MG63 (cell line): ENCODE measurements at regions not wholly inside any gene's neighbourhood (a gene's known extent, or its start where the extent isn't known, plus 50 kb on each side); places are given as distances from the start of the nearest gene placed in this dataset.

Source experiments
- DNase-seq: peaks from one replicate; pipeline ENCODE4 v3.0.0-alpha.2; 2020
- H3K27me3 ChIP-seq: fragments of 250-450 bp; sonication (Bioruptor Pico); 2 replicates; pipeline ENCODE4 v1.5.1; 2020; ENCODE audit warnings: mild to moderate bottlenecking, moderate library complexity
- H3K36me3 ChIP-seq: fragments of 250-450 bp; sonication (Bioruptor Pico); 2 replicates; pipeline ENCODE4 v1.5.1; 2020; ENCODE audit warnings: mild to moderate bottlenecking, moderate library complexity
- H3K4me3 ChIP-seq: fragments of 250-450 bp; sonication (Bioruptor Pico); 2 replicates; pipeline ENCODE4 v1.5.1; 2020; ENCODE audit warnings: mild to moderate bottlenecking, moderate library complexity
- H3K9me3 ChIP-seq: fragments of 250-450 bp; sonication (Bioruptor Pico); 2 replicates; pipeline ENCODE4 v1.5.1; 2020; ENCODE audit warnings: mild to moderate bottlenecking, moderate library complexity

DNA sequence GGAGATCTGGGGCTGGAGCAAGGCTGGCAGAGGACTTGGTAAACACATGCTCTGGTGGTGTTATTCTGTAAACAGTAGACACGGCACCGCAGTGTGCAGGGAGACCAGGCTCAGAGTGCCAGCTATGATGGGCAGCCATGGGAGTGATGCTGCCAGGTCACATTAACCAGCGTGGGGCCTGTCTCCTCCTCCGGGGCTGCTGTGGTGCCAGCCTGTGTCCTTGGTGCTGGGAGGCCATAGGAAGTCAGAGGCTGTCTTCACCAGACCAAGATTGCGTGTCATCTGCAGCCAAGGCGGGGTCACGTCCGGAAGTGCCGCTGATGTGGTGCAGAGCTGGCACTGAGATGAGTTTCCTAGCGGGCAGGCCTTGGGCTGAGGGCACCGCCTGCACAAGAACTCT, 236.0 kb downstream of the GLRX3 start:
- Histone ChIP-seq H3K9me3 (no peaks in the 10 kb centered on the region), H3K27me3 (no peaks in the 10 kb centered on the region), H3K4me3 (no peak overlapping the region), H3K36me3 (no peaks in the 10 kb centered on the region)
- no peak for DNase-seq

DNA sequence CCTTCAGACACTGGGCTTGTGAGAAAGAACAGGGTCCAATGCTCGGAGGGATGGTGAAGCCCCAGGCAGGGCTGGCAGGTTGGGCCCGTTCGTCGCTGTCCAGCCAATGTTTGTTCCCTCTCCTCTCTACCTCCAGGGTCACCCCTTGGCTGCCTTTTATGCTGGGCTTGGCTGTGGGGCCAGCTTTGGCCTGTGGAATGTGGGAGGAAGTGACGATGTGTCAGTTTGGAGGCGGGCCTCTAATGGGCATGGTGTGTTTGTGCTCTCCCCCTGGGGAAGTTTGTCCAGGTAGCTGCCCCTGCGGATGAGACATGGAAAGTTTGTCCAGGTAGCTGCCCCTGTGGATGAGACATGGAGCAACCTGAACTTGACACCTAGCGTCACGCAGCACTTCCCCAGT, 236.7 kb downstream of the GLRX3 start:
- Histone ChIP-seq H3K27me3 (no peaks in the 10 kb centered on the region), H3K4me3 (no peak overlapping the region), H3K36me3 (no peaks in the 10 kb centered on the region), H3K9me3 (no peaks in the 10 kb centered on the region)
- no peak for DNase-seq

DNA sequence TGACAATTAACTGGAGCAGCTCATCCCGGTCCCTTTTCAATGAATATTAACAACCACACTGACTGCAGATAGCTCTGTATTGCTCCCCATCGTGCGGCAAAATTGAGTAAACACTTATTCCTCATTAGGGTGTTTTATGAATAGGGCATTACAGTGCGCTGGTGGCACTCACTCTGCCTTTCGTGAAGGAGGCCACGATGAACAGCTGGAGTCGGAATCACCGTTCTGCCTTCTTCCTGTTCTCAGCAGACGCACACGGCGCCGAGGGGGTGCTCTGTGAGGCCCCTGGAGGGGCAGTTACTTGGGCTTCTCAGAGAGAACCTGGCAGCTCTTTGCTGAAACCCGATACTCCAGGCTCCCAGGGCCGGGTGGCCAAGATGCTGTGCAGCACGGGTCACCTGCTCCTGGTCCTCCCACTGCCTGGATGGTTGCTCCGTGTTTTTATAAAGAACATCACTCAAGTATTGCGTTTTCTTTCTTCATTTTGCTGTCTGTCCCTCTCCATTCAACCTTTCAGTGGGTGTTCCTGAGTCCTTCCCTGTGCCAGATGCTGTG, 241.9 kb downstream of the GLRX3 start:
- Histone ChIP-seq H3K36me3 (no peaks in the 10 kb centered on the region), H3K27me3 (no peaks in the 10 kb centered on the region), H3K4me3 (no peak overlapping the region), H3K9me3 (no peaks in the 10 kb centered on the region)
- no peak for DNase-seq

DNA sequence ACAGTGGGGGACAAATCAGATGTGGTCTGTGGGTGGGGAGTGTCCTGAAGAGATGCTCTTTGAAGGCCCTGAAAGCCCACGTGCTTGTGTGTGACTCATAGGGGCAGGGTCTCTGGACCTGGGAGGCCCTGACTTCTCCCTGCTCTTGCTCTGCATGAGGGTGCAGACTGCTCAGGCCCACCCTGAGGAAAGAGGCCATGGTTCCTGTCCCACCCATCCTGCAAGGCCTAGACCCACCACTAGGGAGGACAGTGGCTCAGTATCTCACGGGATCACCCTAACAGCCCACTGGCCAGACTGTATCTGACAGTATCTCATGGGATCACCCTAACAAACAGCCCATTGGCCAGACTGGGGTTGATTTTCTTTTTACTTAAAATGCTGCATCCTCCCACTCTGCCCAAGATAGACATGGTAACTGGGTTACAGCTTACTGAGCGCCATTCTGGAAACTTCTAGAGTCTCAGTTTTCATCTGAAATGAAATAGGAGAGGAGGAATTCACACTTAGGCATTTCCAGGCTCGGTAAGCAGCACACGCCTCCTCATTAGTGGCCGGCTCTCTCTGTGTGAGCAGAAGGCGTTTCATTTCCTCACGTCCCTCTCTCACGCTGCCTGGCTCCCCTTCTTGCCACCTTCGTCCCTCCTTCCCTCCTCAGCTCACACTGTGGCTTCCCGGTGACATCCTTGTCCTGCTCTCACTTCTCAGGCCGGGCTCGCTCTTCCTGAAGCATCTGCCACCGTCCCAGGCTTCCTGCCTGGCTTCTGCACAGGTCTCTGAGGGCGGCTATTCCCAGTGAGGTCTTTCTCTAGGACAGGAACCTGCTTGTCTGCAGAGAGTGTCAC, 242.6 kb downstream of the GLRX3 start:
- no peak for DNase-seq

DNA sequence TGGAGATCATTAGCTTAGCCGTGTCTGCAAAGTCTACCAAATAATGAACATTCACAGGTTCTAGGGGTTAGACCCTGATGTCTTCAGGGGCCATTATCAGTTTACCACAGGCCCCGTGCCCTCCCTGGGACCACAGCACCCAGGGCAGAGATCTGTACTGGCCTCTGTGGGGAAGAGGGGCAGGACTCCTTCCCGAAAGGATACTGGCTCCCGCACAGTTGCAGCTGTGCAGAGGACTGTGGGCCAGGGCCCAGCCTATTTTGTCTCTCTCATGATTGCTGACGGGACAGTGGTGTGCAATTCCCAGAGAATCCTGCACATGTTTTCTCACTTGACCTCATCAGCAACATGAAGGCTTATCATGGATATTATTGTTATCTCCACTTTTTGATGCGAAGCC, 243.9 kb downstream of the GLRX3 start:
- Histone ChIP-seq H3K4me3 (no peak overlapping the region), H3K9me3 (no peaks in the 10 kb centered on the region), H3K36me3 (no peaks in the 10 kb centered on the region), H3K27me3 (no peaks in the 10 kb centered on the region)
- DNase-seq: no peak

More for the DNA sequence above, 242.6 kb downstream of the GLRX3 start:
- H3K27me3 ChIP-seq: no peaks in the 10 kb centered on the region
- no peaks in the 10 kb centered on the region for H3K9me3 ChIP-seq
- no peak overlapping the region for H3K4me3 ChIP-seq
- H3K36me3 ChIP-seq: no peaks in the 10 kb centered on the region

DNA sequence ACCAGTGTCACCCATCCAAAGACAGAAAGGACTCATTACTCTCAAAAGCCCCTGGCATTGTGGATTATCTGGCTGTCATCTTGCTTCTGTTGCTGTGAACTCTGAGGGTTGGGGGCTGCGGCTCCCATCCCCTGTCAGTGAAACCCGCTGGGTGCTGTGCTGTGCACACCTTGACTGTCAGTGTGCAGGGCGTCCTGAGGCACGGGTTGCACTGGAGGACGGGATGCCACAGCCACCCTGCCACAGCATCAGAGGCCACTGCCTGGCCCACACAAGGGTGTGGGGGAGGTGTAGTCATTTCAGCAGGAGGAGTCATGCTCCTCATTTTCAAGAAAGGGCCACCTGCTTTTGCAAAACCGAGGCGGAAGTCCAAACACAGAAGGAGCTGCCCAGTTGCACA, 245.8 kb downstream of the GLRX3 start:
- H3K4me3 ChIP-seq: no peak overlapping the region
- H3K27me3 ChIP-seq: no peaks in the 10 kb centered on the region
- H3K36me3 ChIP-seq: no peaks in the 10 kb centered on the region
- H3K9me3 ChIP-seq: no peaks in the 10 kb centered on the region
- no peak for DNase-seq

DNA sequence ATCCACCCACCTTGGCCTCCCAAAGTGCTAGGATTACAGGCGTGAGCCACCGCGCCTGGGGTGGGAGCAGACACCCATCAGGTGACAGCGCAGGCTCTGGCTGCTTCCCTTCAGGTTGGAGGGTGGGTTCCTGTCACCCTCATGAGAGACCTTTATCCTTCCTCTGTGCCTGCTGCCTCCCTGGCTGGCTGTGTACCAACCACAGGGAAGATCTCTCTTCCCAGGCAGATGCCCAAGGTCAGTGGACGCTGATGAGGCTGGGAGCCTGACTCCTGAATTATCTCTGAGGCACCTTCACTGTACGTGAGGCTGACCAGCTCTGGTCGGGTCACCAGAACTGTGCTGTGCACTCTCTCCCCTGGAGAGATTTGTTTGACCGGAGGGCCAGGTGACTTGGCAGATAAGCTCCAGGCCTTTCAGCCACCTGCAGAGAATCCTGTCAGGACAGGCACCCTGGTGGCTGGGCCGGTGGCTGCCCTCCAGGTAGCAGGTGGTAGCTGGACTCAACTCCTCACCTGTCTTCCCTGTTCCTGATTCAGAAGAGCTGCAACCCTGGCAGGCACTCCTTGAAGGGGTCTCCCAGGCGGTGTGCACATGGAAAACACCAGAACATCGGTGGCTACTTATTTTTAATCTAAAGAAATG, 251.9 kb downstream of the GLRX3 start:
- H3K9me3 ChIP-seq: no peaks in the 10 kb centered on the region
- H3K4me3 ChIP-seq: no peak overlapping the region
- H3K27me3 ChIP-seq: no peaks in the 10 kb centered on the region
- no peaks in the 10 kb centered on the region for H3K36me3 ChIP-seq
- no peak for DNase-seq

DNA sequence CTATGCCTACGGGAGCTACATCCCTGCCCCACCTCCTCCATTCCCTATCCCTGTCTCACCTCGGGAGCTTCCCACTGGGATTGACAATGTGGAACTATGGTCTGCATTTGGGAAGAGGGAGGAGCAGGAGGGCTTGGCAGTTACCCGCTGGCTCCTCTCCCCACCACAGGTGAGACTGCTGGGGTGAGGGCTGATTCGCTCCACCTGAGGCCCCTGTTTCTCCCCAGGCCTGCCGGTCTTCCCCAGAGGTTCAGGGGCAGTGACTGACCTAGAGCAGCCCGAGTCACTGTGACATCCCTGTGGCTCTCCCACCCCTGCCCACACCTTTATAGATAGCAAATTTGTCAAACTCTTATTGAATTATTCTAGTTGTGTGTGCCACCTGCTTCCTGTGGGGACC, 252.6 kb downstream of the GLRX3 start:
- DNase-seq: no peak
- Histone ChIP-seq H3K9me3 (no peaks in the 10 kb centered on the region), H3K27me3 (no peaks in the 10 kb centered on the region), H3K36me3 (no peaks in the 10 kb centered on the region), H3K4me3 (no peak overlapping the region)

DNA sequence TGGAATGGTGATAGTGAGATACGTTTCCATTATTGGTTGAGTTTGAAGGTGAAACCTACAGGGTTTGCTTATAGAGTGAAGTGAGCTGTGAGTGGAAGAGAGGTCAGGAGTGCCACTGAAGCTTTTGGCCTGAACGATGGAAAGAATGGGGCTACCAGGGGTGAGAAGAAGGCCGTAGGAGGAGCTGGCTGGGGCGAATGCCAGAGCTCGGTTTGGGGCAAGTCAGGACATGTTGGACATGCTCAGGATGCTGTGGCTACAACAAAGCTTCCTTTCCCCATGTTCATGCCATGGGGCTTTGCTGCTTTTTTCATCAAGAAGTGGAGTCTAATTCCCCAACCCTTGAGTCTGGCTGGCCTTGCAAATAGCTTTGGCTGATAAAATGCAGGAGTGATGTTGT, 253.7 kb downstream of the GLRX3 start:
- Histone ChIP-seq H3K36me3 (no peaks in the 10 kb centered on the region), H3K27me3 (no peaks in the 10 kb centered on the region), H3K9me3 (no peaks in the 10 kb centered on the region), H3K4me3 (no peak overlapping the region)
- DNase-seq: no peak

DNA sequence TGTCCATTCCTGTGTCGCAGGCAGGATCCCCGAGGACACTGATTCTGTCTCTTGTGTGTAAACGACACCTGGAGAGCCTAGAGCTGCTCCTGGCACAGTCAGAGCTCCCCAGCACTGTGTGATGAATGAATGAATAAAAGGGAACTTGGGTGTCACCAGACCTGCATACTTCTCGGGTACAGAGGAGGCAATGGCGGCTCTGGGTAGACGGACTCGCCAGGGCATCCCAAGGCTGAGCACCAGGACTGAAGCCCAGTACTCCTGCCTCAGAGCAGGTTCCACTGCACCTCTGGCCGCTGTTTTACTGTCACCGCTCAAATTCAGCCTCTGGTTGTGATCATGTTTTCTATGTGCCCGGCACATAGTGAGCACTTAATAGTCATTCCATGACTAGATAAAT, 255.8 kb downstream of the GLRX3 start:
- Histone ChIP-seq H3K9me3 (no peaks in the 10 kb centered on the region), H3K4me3 (no peak overlapping the region), H3K36me3 (no peaks in the 10 kb centered on the region), H3K27me3 (no peaks in the 10 kb centered on the region)
- no peak for DNase-seq

DNA sequence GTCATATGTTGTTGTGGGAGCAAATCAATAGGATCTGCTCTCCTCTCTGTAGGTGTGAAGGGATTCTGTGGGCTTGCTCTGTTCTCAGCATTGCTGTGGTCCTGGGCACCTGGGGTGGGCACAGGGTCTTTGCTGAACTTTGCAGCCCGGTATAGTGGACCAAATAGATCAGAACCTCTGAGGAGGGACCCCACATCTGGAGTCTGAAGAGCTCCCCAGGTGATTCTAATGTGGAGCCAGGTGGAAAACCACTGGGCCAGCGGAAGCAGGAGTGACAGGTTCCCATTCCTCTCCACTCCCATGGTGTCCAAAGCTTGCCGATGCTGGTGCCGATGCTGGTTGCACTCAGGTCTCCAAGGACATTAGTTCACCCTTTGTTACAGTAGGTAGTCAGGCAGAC, 257.2 kb downstream of the GLRX3 start:
- no peaks in the 10 kb centered on the region for H3K27me3 ChIP-seq
- H3K4me3 ChIP-seq: no peak overlapping the region
- no peaks in the 10 kb centered on the region for H3K36me3 ChIP-seq
- DNase-seq: no peak
- no peaks in the 10 kb centered on the region for H3K9me3 ChIP-seq

DNA sequence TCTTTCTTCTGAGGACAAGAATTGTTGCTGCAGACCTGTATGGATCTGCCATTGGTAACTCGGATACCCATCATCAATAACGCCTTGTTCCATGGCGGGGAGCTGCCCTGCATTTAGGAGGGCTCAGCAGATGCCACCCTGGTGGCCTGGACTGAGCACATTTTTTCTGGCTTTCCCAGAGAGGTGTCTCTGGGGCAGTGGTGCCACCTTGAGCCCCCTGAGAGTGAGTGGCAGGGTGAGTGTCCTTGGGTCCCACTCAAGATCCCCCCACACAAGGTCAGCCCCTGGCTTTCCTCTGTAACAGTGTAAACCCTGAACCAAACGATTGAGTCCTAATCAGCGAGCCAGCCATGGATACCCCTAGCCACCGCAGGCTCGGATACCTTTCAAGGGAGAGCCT, 258.6 kb downstream of the GLRX3 start:
- Histone ChIP-seq H3K36me3 (no peaks in the 10 kb centered on the region), H3K27me3 (no peaks in the 10 kb centered on the region), H3K4me3 (no peak overlapping the region), H3K9me3 (no peaks in the 10 kb centered on the region)
- DNase-seq: no peak

DNA sequence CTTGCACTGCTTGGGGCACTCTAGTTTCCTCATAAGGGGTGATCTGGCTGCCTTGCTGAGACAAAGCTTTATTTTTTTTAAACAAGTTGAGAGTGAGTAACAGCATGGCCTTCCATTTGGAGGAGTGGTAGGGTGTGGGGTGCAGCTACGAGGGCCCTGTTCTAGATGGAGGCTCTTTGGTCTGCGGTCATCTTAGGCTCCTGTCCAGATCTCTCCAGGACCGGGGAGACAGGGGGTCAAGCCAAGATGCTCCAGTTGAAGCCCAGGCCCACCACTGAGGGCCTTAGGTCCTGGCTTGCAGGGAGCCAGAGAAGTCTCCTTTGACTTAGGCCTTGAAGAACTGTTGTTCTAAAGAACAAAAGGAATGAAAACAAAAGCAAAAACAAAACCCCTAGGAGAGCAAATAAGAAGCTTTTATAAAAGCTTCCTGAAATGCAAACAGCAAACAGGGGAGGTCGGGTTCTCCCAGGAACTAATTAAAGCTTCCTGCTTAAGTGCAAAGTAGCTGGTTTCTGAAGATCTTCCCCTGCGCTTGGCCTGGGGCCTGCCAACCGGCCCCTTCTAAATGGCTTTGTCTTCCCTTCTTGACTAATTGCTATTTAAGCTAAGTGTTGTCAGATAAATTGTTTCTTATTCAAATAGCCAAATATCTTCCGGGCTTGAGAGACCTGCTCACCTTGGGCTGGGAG, 259.2 kb downstream of the GLRX3 start:
- Histone ChIP-seq H3K27me3 (no peaks in the 10 kb centered on the region), H3K9me3 (no peaks in the 10 kb centered on the region), H3K36me3 (no peaks in the 10 kb centered on the region), H3K4me3 (no peak overlapping the region)
- no peak for DNase-seq

DNA sequence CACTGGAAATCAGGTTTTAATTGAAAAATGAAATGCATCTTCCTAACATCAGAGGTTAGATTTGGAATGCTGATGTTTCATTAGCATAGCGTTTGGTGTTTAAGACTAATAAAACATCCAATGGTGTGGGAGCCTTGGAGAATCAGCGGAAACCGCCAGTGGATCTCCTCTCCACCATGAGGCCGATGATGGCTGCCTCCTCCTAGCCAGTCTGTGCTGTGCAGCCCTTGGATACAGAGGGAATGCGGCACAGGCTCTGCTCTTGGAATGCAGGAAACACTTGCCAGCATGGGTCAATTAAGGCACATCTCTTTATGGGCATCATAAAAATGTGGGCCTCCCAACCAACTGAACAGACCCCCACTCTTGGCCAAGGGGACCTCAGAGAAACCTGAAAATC, 259.9 kb downstream of the GLRX3 start:
- Histone ChIP-seq H3K36me3 (no peaks in the 10 kb centered on the region), H3K27me3 (no peaks in the 10 kb centered on the region), H3K4me3 (no peak overlapping the region), H3K9me3 (no peaks in the 10 kb centered on the region)
- no peak for DNase-seq

DNA sequence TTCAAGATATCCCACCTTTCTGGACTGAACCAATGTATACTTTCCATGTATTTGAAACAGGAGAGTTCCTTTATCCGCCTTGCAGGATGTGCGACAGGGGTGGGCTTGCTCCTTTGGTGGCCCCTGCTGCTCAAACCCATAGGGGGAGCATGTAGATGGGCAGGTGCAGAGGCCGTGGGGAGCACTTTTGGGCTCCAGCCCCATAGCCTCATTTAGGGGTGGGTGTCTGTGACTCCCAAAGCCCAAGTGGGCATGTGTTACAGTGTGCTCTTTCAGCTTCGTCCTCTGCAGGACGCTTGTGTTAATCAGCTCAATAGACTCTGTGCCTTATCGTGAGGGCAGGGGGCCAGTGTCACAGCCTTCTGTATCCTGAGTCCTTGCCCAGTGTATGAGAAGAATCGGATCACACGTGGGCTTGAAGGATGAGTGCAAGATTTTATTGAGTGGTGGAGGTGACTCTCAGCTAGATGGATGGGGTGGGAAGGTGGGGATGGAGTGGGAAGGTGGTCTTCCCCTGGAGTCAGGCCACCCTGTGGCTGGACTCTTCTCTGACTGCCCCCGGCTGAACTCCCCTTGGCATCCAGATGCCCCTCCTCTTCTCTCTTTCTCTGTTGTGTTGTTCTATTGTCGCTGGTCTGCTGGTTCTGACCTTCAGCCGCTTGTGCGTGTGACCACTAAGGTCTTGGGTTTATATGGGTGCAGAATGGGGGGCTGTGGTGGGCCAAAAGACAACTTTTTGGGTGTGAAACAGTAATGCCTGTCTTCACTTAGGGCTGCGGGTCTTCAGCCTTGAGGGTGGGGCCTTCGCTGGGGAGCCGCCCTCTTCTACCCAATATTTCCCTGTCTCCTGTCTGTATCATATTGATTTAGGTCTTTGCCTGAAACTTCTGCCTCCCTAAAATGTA, 262.2 kb downstream of the GLRX3 start:
- Histone ChIP-seq H3K36me3 (no peaks in the 10 kb centered on the region), H3K4me3 (no peak overlapping the region), H3K27me3 (no peaks in the 10 kb centered on the region), H3K9me3 (no peaks in the 10 kb centered on the region)
- no peak for DNase-seq

DNA sequence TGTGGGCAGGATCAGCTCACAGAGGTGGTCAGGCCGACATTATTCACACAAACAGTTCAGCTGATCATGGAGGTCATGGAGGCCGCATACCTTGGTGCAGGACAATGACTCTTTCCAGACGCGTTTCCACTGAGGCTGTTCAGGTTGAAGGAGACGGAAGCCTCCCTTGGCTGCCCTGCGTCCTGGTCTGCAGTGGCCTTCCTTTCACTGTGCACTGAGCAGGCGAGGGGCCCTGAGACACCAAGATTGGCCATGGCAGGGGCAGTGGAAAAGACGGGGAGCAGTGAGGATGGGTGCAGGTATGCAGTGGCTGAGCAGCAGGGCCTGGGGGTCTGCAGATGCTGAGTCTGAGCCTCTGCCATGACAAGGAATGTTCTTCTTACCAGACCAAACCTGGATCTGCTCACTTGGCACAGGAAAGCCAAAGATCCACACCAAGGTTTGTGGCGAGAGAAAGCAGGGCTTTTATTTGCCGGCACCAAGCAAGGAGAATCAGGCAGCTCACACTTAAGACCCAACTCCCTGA, 263.3 kb downstream of the GLRX3 start:
- no peaks in the 10 kb centered on the region for H3K9me3 ChIP-seq
- H3K4me3 ChIP-seq: no peak overlapping the region
- H3K27me3 ChIP-seq: no peaks in the 10 kb centered on the region; the same call in 1 of the 2 replicates
- no peaks in the 10 kb centered on the region for H3K36me3 ChIP-seq
- DNase-seq: no peak
